GM12878 (cell line): ENCODE measurements at regions not wholly inside any gene's neighbourhood (a gene's known extent, or its start where the extent isn't known, plus 50 kb on each side); places are given as distances from the start of the nearest gene placed in this dataset.

Experiments
- ATAC-seq: fragments of 200-7000 bp; cut with Tn5 transposase; 3 replicates; pipeline ENCODE4 v1.9.1; 2020; ENCODE audit warnings: mild to moderate bottlenecking, moderate library complexity
- BruUV-seq: library from RNA; stranded (reverse); fragments of 400-500 nt; replicated peaks from 2 replicates; lab custom pipeline; 2021; lab: Mats Ljungman, UMichigan
- CTCF ChIA-PET: fragments of 300-600 bp; sonication (Branson Sonifier 250); formaldehyde crosslinking; extraction: SDS; loops from one replicate; lab custom pipeline; 2021; ENCODE audit warnings: inconsistent platforms; lab: Yijun Ruan, JAX
- POLR2A ChIA-PET: fragments of 350-600 bp; formaldehyde crosslinking; extraction: SDS; loops from one replicate; lab custom pipeline; 2021; ENCODE audit warnings: inconsistent platforms; lab: Charles Lee
- RAD21 ChIA-PET: fragments of 300-600 bp; sonication (Branson Sonifier 250); formaldehyde crosslinking; loops from one replicate; lab custom pipeline; 2023; ENCODE audit warnings: antibody characterized with exemption; ENCODE audit not compliant: unreplicated experiment; lab: Charles Lee
- SMC1A ChIA-PET: fragments of 300-600 bp; sonication (Branson Sonifier 250); formaldehyde crosslinking; loops from one replicate; lab custom pipeline; 2023; ENCODE audit not compliant: unreplicated experiment, uncharacterized antibody; lab: Charles Lee
- DNase-seq: peaks from one replicate; pipeline ENCODE4 v3.0.0-alpha.2; 2011; ENCODE audit warnings: low read depth, low spot score
- FAIRE-seq: peaks from 3 replicates; lab custom pipeline; 2011; peaks lifted over from hg19 to GRCh38; lab: Jason Lieb, UNC
- H2AFZ ChIP-seq: 2 replicates; pipeline ENCODE4 v1.6.0; 2011; ENCODE audit warnings: low read depth, low read length, control low read depth; ENCODE audit not compliant: control insufficient read depth
- H3K27ac ChIP-seq: 2 replicates; pipeline ENCODE4 v1.5.1; 2011; ENCODE audit warnings: control low read depth; ENCODE audit not compliant: control insufficient read depth, insufficient read depth
- H3K27me3 ChIP-seq, 2 experiments: replicated peaks in 1 of 2; 2 replicates each; pipeline versions ENCODE4 v1.6.0 to v1.6.1; 2011; ENCODE audit warnings: low read length in 1 of 2; ENCODE audit not compliant: control insufficient read depth in 2 of 2, insufficient read depth in 2 of 2
- H3K36me3 ChIP-seq, 2 experiments: 2 replicates each; pipeline ENCODE4 v1.5.1; 2011; ENCODE audit warnings: low read length in 1 of 2; ENCODE audit not compliant: control insufficient read depth in 2 of 2, insufficient read depth in 2 of 2
- H3K4me1 ChIP-seq: 2 replicates; pipeline ENCODE4 v1.6.1; 2011; ENCODE audit warnings: mild to moderate bottlenecking, low read length, moderate library complexity, mixed read lengths; ENCODE audit not compliant: control insufficient read depth, insufficient read depth
- H3K4me2 ChIP-seq: 2 replicates; pipeline ENCODE4 v1.6.0; 2011; ENCODE audit warnings: control low read depth; ENCODE audit not compliant: control insufficient read depth, insufficient read depth
- H3K4me3 ChIP-seq: fragments of 200-600 bp; sonication (generic); 2 replicates; pipeline ENCODE4 v1.5.1; 2016
- H3K79me2 ChIP-seq: 2 replicates; pipeline ENCODE4 v1.6.0; 2011; ENCODE audit warnings: low read length; ENCODE audit not compliant: control insufficient read depth, insufficient read depth
- H3K9ac ChIP-seq: 2 replicates; pipeline ENCODE4 v1.8.0; 2011; ENCODE audit warnings: low read length, control low read depth, mixed read lengths; ENCODE audit not compliant: control insufficient read depth, insufficient read depth
- H3K9me3 ChIP-seq: replicated peaks from 3 replicates; pipeline ENCODE4 v1.5.1; 2011; ENCODE audit warnings: mild to moderate bottlenecking, low read length; ENCODE audit not compliant: control insufficient read depth, insufficient read depth
- H4K20me1 ChIP-seq: 2 replicates; pipeline ENCODE4 v1.6.0; 2011; ENCODE audit not compliant: control insufficient read depth, insufficient read depth
- MTA3 ChIP-seq: IDR thresholded peaks from 2 replicates; pipeline ENCODE4 v1.6.1; 2012; ENCODE audit warnings: low read length, inconsistent platforms, borderline replicate concordance
- NRF1 ChIP-seq: conservative IDR thresholded peaks from 2 replicates; pipeline ENCODE4 v1.6.1; 2011; ENCODE audit warnings: mild to moderate bottlenecking, low read depth, low read length, improper control_type of control experiment
- PKNOX1 ChIP-seq: fragments of 450-650 bp; IDR thresholded peaks from 2 replicates; pipeline ENCODE4 v1.6.1; 2016; ENCODE audit warnings: mild to moderate bottlenecking
- POLR2A ChIP-seq: IDR thresholded peaks from 2 replicates; pipeline ENCODE4 v1.6.1; 2011; ENCODE audit warnings: low read depth, mild to moderate bottlenecking, low read length
- SIN3A ChIP-seq: IDR thresholded peaks from 2 replicates; pipeline ENCODE4 v1.6.1; 2012; ENCODE audit warnings: low read depth, low read length, improper control_type of control experiment
- SIX5 ChIP-seq: IDR thresholded peaks from 2 replicates; pipeline ENCODE4 v1.6.1; 2011; ENCODE audit warnings: mild to moderate bottlenecking, low read depth, low read length, moderate library complexity; ENCODE audit not compliant: severe bottlenecking
- SMAD5 ChIP-seq: IDR thresholded peaks from 2 replicates; pipeline ENCODE4 v1.6.1; 2016; ENCODE audit warnings: antibody characterized with exemption, low read depth
- SREBF1 ChIP-seq: IDR thresholded peaks from 2 replicates; pipeline ENCODE4 v1.6.1; 2012; ENCODE audit warnings: mild to moderate bottlenecking, low read length
- SUPT20H ChIP-seq: IDR thresholded peaks from 2 replicates; pipeline ENCODE4 v1.6.1; 2011; ENCODE audit warnings: low read depth, mild to moderate bottlenecking, low read length, moderate library complexity, borderline replicate concordance; ENCODE audit not compliant: control insufficient read depth
- TAF1 ChIP-seq: IDR thresholded peaks from 2 replicates; pipeline ENCODE4 v1.6.1; 2011; ENCODE audit warnings: mild to moderate bottlenecking, low read depth, low read length, borderline replicate concordance
- WRNIP1 ChIP-seq: IDR thresholded peaks from 2 replicates; pipeline ENCODE4 v1.6.1; 2011; ENCODE audit warnings: low read depth, low read length, improper control_type of control experiment, borderline replicate concordance
- ZNF207 ChIP-seq: fragments of 450-650 bp; IDR thresholded peaks from 2 replicates; pipeline ENCODE4 v1.6.1; 2014; ENCODE audit warnings: antibody characterized with exemption, mild to moderate bottlenecking, borderline replicate concordance
- ZZZ3 ChIP-seq: IDR thresholded peaks from 2 replicates; pipeline ENCODE4 v1.6.1; 2011; ENCODE audit warnings: low read depth; ENCODE audit not compliant: control insufficient read depth, insufficient read length
- WGBS: methylation state at CpG from one replicate; pipeline ENCODE4 v1.1.6; 2016; ENCODE audit warnings: low lambda C conversion rate; ENCODE audit not compliant: insufficient replicate concordance, insufficient coverage; ENCODE audit errors: missing lambda C conversion rate; 5-methylcytosine and 5-hydroxymethylcytosine counted together
- in situ Hi-C: fragments of 300-500 bp; cut with MboI; formaldehyde crosslinking; loops from 9 replicates; pipeline ENCODE4 v1.14.3; 2018; ENCODE audit warnings: mixed read lengths
- intact Hi-C: fragments of 100-400 bp; cut with micrococcal nuclease; formaldehyde crosslinking; loops from one replicate; pipeline ENCODE4 v1.14.2; 2022; ENCODE audit not compliant: unreplicated experiment

GRCh38 chr12:124083708-124084107, 110.7 kb downstream of the ZNF664 start:
- H4K20me1 ChIP-seq: no peaks in the 10 kb centered on the region
- CTCF ChIA-PET: no interaction called here
- POLR2A ChIA-PET: interaction anchor here (0.6 kb wide), 1 partner anchor 545 kb away, joined by 3 read pairs; no protein-coding TSS in a partner anchor
- no peaks in the 10 kb centered on the region for H3K79me2 ChIP-seq
- TF ChIP-seq MTA3: no peak
- no peak for TF ChIP-seq WRNIP1
- no peak for TF ChIP-seq NRF1
- no peak for TF ChIP-seq SIX5
- no peak for TF ChIP-seq SMAD5
- TF ChIP-seq TAF1: no peak
- TF ChIP-seq SUPT20H: no peak
- TF ChIP-seq POLR2A: no peak
- TF ChIP-seq SIN3A: no peak
- no peak for TF ChIP-seq PKNOX1
- no peak for TF ChIP-seq ZNF207
- no peak for TF ChIP-seq SREBF1
- TF ChIP-seq ZZZ3: no peak
- H3K36me3 ChIP-seq: no peaks in the 10 kb centered on the region
- WGBS: 42% methylated on average over 11 of the region's 11 CpGs
- intact Hi-C loops (no loop called here), in situ Hi-C loops (no loop called here)
- no peak overlapping the region for H3K27ac ChIP-seq
- no peaks in the 10 kb centered on the region for H3K9me3 ChIP-seq
- no peak overlapping the region for H3K9ac ChIP-seq
- no TSS peak for BruUV-seq
- DNase-seq: no peak
- H2AFZ ChIP-seq: no peak overlapping the region
- no peaks in the 10 kb centered on the region for H3K27me3 ChIP-seq
- RAD21 ChIA-PET: interaction anchor here (0.6 kb wide), 1 partner anchor 666 kb away, joined by 3 read pairs; no protein-coding TSS in a partner anchor
- FAIRE-seq: no peak
- H3K4me2 ChIP-seq: no peak overlapping the region
- H3K4me1 ChIP-seq: no peaks in the 10 kb centered on the region
- ATAC-seq: no peak
- SMC1A ChIA-PET: no interaction called here
- no peak overlapping the region for H3K4me3 ChIP-seq
